ENCODE measurements at regions not wholly inside any gene's neighbourhood (a gene's known extent, or its start where the extent isn't known, plus 50 kb on each side); places are given as distances from the start of the nearest gene placed in this dataset.

DNA sequence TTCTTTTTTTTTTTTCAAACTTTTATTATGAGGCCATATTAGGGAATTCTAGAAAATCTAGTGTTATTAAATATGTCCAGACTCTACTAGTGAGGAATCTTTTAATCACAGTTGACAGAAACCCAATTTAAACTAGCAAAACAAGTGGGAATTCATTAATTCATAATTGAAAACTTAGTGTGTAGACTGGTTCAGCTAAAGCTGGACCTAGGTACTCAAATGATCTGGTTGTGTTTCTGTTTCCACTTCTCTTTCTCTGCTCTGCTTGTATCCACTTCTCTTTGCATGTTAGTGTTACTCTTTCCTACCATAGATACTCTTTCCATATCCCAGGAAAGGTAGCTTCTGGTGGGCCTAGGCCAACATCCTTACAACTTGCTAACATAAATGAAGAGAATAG lies 81.2 kb upstream of the HIVEP3 start:
- TF ChIP-seq, protein P1, sequence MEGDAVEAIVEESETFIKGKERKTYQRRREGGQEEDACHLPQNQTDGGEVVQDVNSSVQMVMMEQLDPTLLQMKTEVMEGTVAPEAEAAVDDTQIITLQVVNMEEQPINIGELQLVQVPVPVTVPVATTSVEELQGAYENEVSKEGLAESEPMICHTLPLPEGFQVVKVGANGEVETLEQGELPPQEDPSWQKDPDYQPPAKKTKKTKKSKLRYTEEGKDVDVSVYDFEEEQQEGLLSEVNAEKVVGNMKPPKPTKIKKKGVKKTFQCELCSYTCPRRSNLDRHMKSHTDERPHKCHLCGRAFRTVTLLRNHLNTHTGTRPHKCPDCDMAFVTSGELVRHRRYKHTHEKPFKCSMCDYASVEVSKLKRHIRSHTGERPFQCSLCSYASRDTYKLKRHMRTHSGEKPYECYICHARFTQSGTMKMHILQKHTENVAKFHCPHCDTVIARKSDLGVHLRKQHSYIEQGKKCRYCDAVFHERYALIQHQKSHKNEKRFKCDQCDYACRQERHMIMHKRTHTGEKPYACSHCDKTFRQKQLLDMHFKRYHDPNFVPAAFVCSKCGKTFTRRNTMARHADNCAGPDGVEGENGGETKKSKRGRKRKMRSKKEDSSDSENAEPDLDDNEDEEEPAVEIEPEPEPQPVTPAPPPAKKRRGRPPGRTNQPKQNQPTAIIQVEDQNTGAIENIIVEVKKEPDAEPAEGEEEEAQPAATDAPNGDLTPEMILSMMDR (IDR thresholded peaks at IDR 0.05; ENCODE audit: low read depth, low read length) = no peak
- no peak for TF ChIP-seq POLR2A (IDR thresholded peaks at IDR 0.05; ENCODE audit: extremely low read depth, insufficient read length)
- TF ChIP-seq, protein P2, sequence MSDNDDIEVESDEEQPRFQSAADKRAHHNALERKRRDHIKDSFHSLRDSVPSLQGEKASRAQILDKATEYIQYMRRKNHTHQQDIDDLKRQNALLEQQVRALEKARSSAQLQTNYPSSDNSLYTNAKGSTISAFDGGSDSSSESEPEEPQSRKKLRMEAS (IDR thresholded peaks at IDR 0.05; ENCODE audit: low read depth, low read length) = no peak
- no peak for TF ChIP-seq MYC (IDR thresholded peaks at IDR 0.05; ENCODE audit: low read depth, low read length)
